ENCODE measurements at regions not wholly inside any gene's neighbourhood (a gene's known extent, or its start where the extent isn't known, plus 50 kb on each side); places are given as distances from the start of the nearest gene placed in this dataset.

- TF ChIP-seq GATA2 (IDR thresholded peaks at IDR 0.05; ENCODE audit: low read depth, low read length), result no peak
- no peak for TF ChIP-seq GATA3 (IDR thresholded peaks at IDR 0.05; ENCODE audit: low read depth, low read length)
These were observed 271.9 kb downstream of the GPD2 start for GRCh38 chr2:156708051-156708450.

DNA sequence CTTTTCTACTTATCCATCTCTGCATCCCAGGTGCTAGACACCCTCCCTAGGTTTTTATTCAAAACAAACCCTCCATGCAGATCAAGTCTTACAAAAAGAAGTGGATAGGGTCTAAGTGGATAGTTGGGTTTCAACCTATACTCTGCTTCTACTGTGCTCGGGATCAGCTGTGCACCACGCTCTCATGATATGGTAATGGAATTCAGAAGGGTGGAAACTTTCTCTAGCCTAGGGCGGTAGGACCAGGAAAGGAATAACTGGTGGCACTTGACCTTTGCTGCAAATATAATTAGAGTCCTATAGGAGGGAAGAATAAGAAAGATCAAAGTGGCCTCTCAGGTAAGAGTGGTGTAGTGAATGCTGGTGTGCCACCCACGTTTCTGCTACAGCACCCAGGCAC, 272.9 kb downstream of the GPD2 start:
- TF ChIP-seq GATA3 (IDR thresholded peaks at IDR 0.05; ENCODE audit: low read depth, low read length) (no peak), GATA2 (IDR thresholded peaks at IDR 0.05; ENCODE audit: low read depth, low read length) (no peak)

- TF ChIP-seq GATA2 (IDR thresholded peaks at IDR 0.05; ENCODE audit: low read depth, low read length) (no peak), GATA3 (IDR thresholded peaks at IDR 0.05; ENCODE audit: low read depth, low read length) (no peak)
These were observed 282.9 kb downstream of the GPD2 start for GRCh38 chr2:156719036-156719435.

- TF ChIP-seq GATA3 (IDR thresholded peaks at IDR 0.05; ENCODE audit: low read depth, low read length), result no peak
- TF ChIP-seq GATA2 (IDR thresholded peaks at IDR 0.05; ENCODE audit: low read depth, low read length), result no peak
These were observed 291.7 kb downstream of the GPD2 start for GRCh38 chr2:156727867-156728266.

DNA sequence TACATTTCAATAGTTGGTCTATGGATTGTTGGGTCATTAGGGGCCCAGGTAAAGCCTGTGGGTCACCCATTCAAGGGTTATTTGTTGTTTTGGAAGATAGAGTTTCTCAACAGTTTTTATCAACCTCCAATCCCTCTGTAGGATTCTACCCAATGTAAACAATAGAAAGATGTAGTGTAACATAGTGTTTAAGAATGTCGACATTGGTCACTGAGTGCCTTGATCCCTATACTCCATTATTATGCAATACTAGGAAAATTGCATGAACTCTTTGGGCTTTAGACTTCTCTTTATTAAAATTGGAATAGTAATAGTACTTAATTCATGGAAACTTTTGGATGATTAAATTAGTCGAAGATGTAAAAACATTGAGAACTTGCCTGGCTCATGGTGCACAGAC, 292.1 kb downstream of the GPD2 start:
- TF ChIP-seq GATA2 (IDR thresholded peaks at IDR 0.05; ENCODE audit: low read depth, low read length), result no peak

- TF ChIP-seq GATA2 (IDR thresholded peaks at IDR 0.05; ENCODE audit: low read depth, low read length), result no peak
- TF ChIP-seq GATA3 (IDR thresholded peaks at IDR 0.05; ENCODE audit: low read depth, low read length), result no peak
These were observed 295.3 kb downstream of the GPD2 start for GRCh38 chr2:156731506-156731905.

DNA sequence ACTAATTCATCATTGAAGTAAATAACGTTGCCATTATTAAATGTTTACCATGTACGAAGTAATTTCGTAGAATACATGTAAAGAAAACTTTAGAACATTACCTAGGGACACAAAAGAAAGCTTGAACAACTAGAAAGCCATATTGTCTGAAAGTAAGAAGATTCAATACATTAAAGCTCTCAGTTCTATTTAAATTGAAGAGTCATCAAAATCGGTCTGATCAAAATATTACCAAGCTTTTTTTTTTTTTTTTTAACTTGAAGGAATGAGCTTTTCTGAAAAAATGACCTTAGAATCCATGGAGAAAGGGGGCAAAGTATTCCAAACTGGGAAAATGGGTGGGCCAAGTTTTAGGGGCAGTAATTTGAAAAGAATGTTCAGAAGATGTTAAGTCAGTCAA, 300.8 kb downstream of the GPD2 start:
- TF ChIP-seq GATA2 (IDR thresholded peaks at IDR 0.05; ENCODE audit: low read depth, low read length) (no peak), GATA3 (IDR thresholded peaks at IDR 0.05; ENCODE audit: low read depth, low read length) (no peak)

DNA sequence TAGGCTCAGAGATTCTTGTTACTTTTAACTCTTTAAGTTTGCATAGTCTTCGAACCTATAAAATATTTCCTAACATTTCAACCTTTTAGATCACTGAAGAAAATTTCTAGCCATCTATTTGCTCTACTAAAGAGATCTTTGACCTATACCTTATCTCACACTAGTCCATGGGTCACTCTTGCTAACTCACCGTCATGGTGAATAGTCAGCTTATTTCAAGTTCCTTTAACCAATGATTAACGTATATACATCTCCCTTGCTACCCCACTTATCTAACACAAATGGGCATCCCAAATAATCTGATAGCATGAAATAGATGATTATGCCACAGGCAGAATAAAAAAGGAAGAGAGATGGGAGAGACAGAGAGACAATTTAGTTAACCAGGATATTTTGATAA, 303.1 kb downstream of the GPD2 start:
- TF ChIP-seq GATA2 (IDR thresholded peaks at IDR 0.05; ENCODE audit: low read depth, low read length) (no peak), GATA3 (IDR thresholded peaks at IDR 0.05; ENCODE audit: low read depth, low read length) (no peak)

- TF ChIP-seq GATA3 (IDR thresholded peaks at IDR 0.05; ENCODE audit: low read depth, low read length), result no peak
- no peak for TF ChIP-seq GATA2 (IDR thresholded peaks at IDR 0.05; ENCODE audit: low read depth, low read length)
These were observed 309.4 kb downstream of the GPD2 start for GRCh38 chr2:156745619-156746018.

DNA sequence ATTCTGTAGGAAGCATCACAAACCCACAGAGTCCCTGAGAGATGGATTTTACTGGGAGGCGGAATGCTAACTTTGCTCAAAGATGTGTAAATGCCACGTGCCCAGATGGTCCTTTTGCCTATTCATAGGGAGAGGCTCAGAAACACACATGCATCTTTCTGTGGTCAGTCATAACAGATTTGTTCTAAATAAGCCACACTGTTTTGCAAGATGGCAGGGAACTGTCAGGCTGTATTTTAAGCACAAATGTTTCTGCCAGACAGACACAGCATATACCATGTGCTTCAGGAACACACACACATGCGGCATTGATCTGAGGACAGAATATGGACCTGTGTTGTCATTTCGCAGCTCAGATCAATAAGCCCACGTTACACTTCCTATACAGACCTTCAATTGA, 312.0 kb downstream of the GPD2 start:
- TF ChIP-seq GATA2 (IDR thresholded peaks at IDR 0.05; ENCODE audit: low read depth, low read length), result no peak
- no peak for TF ChIP-seq GATA3 (IDR thresholded peaks at IDR 0.05; ENCODE audit: low read depth, low read length)

DNA sequence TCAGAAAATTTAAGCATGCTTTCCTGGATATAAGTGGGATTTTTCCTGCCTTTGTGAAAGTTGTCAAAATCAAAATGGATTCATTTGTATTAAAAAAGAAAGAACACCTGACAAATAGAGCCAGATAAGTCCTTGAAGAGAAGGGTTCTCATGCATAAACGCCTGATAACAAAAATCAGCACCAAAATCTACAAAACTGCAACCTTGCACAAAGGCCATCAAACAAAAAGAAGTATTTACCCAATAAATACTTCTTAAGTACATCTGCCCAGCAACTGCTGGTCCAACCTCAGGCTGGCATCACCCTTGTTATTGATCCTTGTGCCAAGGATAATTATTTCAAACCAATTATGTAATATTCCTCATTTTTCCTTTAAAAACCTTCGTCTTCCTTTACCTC, 315.9 kb downstream of the GPD2 start:
- TF ChIP-seq GATA3 (IDR thresholded peaks at IDR 0.05; ENCODE audit: low read depth, low read length) (no peak), GATA2 (IDR thresholded peaks at IDR 0.05; ENCODE audit: low read depth, low read length) (no peak)

GRCh38 chr2:156753766-156754165, 317.6 kb downstream of the GPD2 start:
- no peak for TF ChIP-seq GATA3 (IDR thresholded peaks at IDR 0.05; ENCODE audit: low read depth, low read length)
- no peak for TF ChIP-seq GATA2 (IDR thresholded peaks at IDR 0.05; ENCODE audit: low read depth, low read length)

DNA sequence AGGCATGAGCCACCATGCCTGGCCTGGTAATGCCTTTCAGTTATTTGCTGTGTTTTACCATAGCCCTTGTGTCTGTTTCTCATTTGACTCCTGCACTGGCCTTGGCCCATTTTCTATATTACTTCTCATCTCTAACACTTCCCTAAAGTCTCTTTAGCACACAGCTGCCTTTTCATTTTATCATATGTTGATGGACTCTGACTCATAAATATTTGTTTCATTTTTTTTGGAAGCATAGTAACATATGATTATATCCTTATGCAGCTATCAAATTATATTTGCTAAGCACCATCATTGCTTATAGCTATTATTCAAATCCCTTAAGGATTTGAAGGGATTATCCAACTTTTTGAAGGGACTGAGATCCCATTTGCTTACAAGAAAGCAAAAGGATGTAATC, 320.3 kb downstream of the GPD2 start:
- TF ChIP-seq GATA2 (IDR thresholded peaks at IDR 0.05; ENCODE audit: low read depth, low read length), result no peak
- TF ChIP-seq GATA3 (IDR thresholded peaks at IDR 0.05; ENCODE audit: low read depth, low read length), result no peak

DNA sequence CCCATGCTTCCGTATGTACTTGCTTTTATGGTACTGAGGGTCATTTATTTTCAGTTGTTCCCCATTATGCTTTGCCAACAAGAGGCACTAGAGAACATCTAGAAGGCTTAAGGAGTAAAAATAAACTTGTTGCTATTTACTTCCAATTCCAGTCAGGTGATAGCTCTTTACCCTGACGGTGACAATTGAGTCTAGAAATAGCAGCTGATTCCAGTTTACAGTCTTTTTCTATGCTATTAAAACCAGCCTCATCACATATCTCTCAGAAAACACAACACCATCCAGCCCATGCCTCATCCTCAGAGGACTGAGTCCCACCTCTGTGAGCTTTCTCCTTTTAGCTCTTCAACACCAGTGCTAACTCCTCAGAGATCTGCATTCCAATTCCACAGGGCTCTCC, 327.0 kb downstream of the GPD2 start:
- no peak for TF ChIP-seq GATA3 (IDR thresholded peaks at IDR 0.05; ENCODE audit: low read depth, low read length)
- no peak for TF ChIP-seq GATA2 (IDR thresholded peaks at IDR 0.05; ENCODE audit: low read depth, low read length)

GRCh38 chr2:156765043-156765442, 328.9 kb downstream of the GPD2 start:
- TF ChIP-seq GATA2 (IDR thresholded peaks at IDR 0.05; ENCODE audit: low read depth, low read length), result no peak
- no peak for TF ChIP-seq GATA3 (IDR thresholded peaks at IDR 0.05; ENCODE audit: low read depth, low read length)

DNA sequence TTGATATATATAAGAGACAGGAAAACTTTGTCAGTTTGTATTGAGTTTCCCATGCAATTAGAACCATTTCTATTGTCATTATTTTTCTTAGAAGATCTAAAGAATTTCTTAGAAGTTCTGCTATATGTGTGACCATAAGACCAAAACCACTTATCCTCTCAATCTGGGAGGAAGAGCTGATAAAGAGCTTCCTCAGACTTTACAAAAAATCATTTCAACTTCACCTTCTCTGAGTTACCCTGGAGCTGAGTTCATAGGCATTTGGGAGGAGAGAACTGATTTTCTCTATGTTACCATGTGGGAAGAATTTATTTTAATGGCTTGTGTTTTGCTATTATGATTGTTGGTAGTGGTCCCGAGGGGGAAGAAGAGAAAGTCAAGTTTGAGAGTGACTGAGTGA, 329.3 kb downstream of the GPD2 start:
- TF ChIP-seq GATA3 (IDR thresholded peaks at IDR 0.05; ENCODE audit: low read depth, low read length) (no peak), GATA2 (IDR thresholded peaks at IDR 0.05; ENCODE audit: low read depth, low read length) (no peak)
